ENCODE measurements at regions not wholly inside any gene's neighbourhood (a gene's known extent, or its start where the extent isn't known, plus 50 kb on each side); places are given as distances from the start of the nearest gene placed in this dataset.

GRCh38 chr4:59969909-59970308 is 1230.2 kb upstream of the ADGRL3 start:
- WGBS, 2 donors: 83% methylated on average over 3 of the region's 3 CpGs
- DNase-seq (ENCODE audit: low spot score in 2 of 2): no peak
- no peak overlapping the region for H3K4me3 ChIP-seq (ENCODE audit: low read depth, poor library complexity, severe bottlenecking)
- TF ChIP-seq CTCF (IDR thresholded peaks at IDR 0.05) (no peak), POLR2A (IDR thresholded peaks at IDR 0.05) (no peak)
- intact Hi-C loops (cut with DNase I; ENCODE audit: low total_unique reads): no loop called here

- intact Hi-C loops (cut with DNase I; ENCODE audit: low total_unique reads): no loop called here
- WGBS, 2 donors: 84 to 85% methylated on average over 3 of the region's 3 CpGs
Measured at GRCh38 chr4:59971952-59972351, 1228.2 kb upstream of the ADGRL3 start.

GRCh38 chr4:59973492-59973891 is 1226.6 kb upstream of the ADGRL3 start:
- 45 to 58% methylated on average over 1 of the region's 1 CpG for WGBS, 2 donors
- no peak overlapping the region for H3K4me3 ChIP-seq (ENCODE audit: low read depth, poor library complexity, severe bottlenecking)
- no peak for TF ChIP-seq CTCF (IDR thresholded peaks at IDR 0.05)
- no peak for TF ChIP-seq POLR2A (IDR thresholded peaks at IDR 0.05)
- intact Hi-C loops (cut with DNase I; ENCODE audit: low total_unique reads): no loop called here
- DNase-seq (ENCODE audit: low spot score in 2 of 2): no peak

More at GRCh38 chr4:59971952-59972351, 1228.2 kb upstream of the ADGRL3 start:
- TF ChIP-seq CTCF (IDR thresholded peaks at IDR 0.05): no peak
- no peak for TF ChIP-seq POLR2A (IDR thresholded peaks at IDR 0.05)
- H3K4me3 ChIP-seq (ENCODE audit: low read depth, poor library complexity, severe bottlenecking): no peak overlapping the region
- no peak for DNase-seq (ENCODE audit: low spot score in 2 of 2)

- intact Hi-C loops (cut with DNase I; ENCODE audit: low total_unique reads): no loop called here
- no peak for DNase-seq (ENCODE audit: low spot score in 2 of 2)
- TF ChIP-seq POLR2A (IDR thresholded peaks at IDR 0.05) (no peak), CTCF (IDR thresholded peaks at IDR 0.05) (no peak)
- WGBS, 2 donors: 51 to 52% methylated on average over 1 of the region's 1 CpG
- H3K4me3 ChIP-seq (ENCODE audit: low read depth, poor library complexity, severe bottlenecking): no peak overlapping the region
Measured at GRCh38 chr4:59979061-59979460, 1221.1 kb upstream of the ADGRL3 start.

GRCh38 chr4:59983852-59984251 is 1216.3 kb upstream of the ADGRL3 start:
- DNase-seq (ENCODE audit: low spot score in 2 of 2): no peak
- no peak overlapping the region for H3K4me3 ChIP-seq (ENCODE audit: low read depth, poor library complexity, severe bottlenecking)
- intact Hi-C loops (cut with DNase I; ENCODE audit: low total_unique reads): no loop called here
- TF ChIP-seq CTCF (IDR thresholded peaks at IDR 0.05) (no peak), POLR2A (IDR thresholded peaks at IDR 0.05) (no peak)
- 39 to 46% methylated on average over 1 of the region's 1 CpG for WGBS, 2 donors

GRCh38 chr4:59987289-59987688 is 1212.8 kb upstream of the ADGRL3 start:
- H3K4me3 ChIP-seq (ENCODE audit: low read depth, poor library complexity, severe bottlenecking): no peak overlapping the region
- DNase-seq (ENCODE audit: low spot score in 2 of 2): no peak
- TF ChIP-seq CTCF (IDR thresholded peaks at IDR 0.05) (no peak), POLR2A (IDR thresholded peaks at IDR 0.05) (no peak)
- WGBS, 2 donors: 88 to 93% methylated on average over 1 of the region's 1 CpG
- intact Hi-C loops (cut with DNase I; ENCODE audit: low total_unique reads): no loop called here

Measured in lower leg skin (tissue), 4 donors.